H9 (cell line): ENCODE measurements at regions not wholly inside any gene's neighbourhood (a gene's known extent, or its start where the extent isn't known, plus 50 kb on each side); places are given as distances from the start of the nearest gene placed in this dataset.

ENCODE experiments used
- DNase-seq: peaks from one replicate; pipeline ENCODE4 v3.0.0-alpha.2; 2017
- H2AFZ ChIP-seq: one replicate; pipeline ENCODE4 v1.6.1; 2013; ENCODE audit warnings: mild to moderate bottlenecking, low read length, control low read depth, moderate library complexity
- H2AK5ac ChIP-seq: 2 replicates; pipeline ENCODE4 v1.6.1; 2013; ENCODE audit warnings: low read length, control low read depth, mixed read lengths; ENCODE audit not compliant: insufficient read length
- H2BK120ac ChIP-seq: one replicate; pipeline ENCODE4 v1.6.1; 2013; ENCODE audit warnings: low read depth, mild to moderate bottlenecking, low read length, control low read depth, inconsistent platforms; ENCODE audit not compliant: poor library complexity, severe bottlenecking
- H2BK12ac ChIP-seq: 2 replicates; pipeline ENCODE4 v1.6.1; 2013; ENCODE audit warnings: low read length, control low read depth, mixed read lengths, low read depth; ENCODE audit not compliant: insufficient read length
- H2BK15ac ChIP-seq: 2 replicates; pipeline ENCODE4 v1.6.1; 2013; ENCODE audit warnings: low read depth, low read length, control low read depth
- H2BK20ac ChIP-seq: one replicate; pipeline ENCODE4 v1.6.1; 2013; ENCODE audit warnings: low read depth, mild to moderate bottlenecking, low read length, control low read depth, inconsistent platforms; ENCODE audit not compliant: poor library complexity, severe bottlenecking
- H2BK5ac ChIP-seq: 2 replicates; pipeline ENCODE4 v1.6.1; 2013; ENCODE audit warnings: low read length, control low read depth, mixed read lengths; ENCODE audit not compliant: insufficient read length
- H3K14ac ChIP-seq: 2 replicates; pipeline ENCODE4 v1.6.1; 2013; ENCODE audit warnings: low read length, control low read depth; ENCODE audit not compliant: insufficient read depth
- H3K18ac ChIP-seq: 2 replicates; pipeline ENCODE4 v1.6.1; 2013; ENCODE audit warnings: low read depth, mild to moderate bottlenecking, mixed read lengths, low read length, control low read depth; ENCODE audit not compliant: insufficient read length
- H3K23ac ChIP-seq: 2 replicates; pipeline ENCODE4 v1.6.1; 2013; ENCODE audit warnings: low read length, control low read depth, mixed read lengths, low read depth; ENCODE audit not compliant: insufficient read length
- H3K23me2 ChIP-seq: 2 replicates; pipeline ENCODE4 v1.6.1; 2013; ENCODE audit warnings: low read depth, mild to moderate bottlenecking, mixed read lengths, low read length, control low read depth; ENCODE audit not compliant: insufficient read length, poor library complexity, severe bottlenecking
- H3K27ac ChIP-seq: 2 replicates; pipeline ENCODE4 v1.5.1; 2013; ENCODE audit warnings: low read length, control low read depth, mixed read lengths, low read depth; ENCODE audit not compliant: insufficient read length
- H3K27me3 ChIP-seq: 2 replicates; pipeline ENCODE4 v1.6.1; 2013; ENCODE audit warnings: low read length, control low read depth, inconsistent platforms; ENCODE audit not compliant: insufficient read depth
- H3K4ac ChIP-seq: 2 replicates; pipeline ENCODE4 v1.6.1; 2013; ENCODE audit warnings: low read depth, mild to moderate bottlenecking, control low read depth, inconsistent platforms, low read length, moderate library complexity
- H3K4me1 ChIP-seq: 2 replicates; pipeline ENCODE4 v1.6.1; 2013; ENCODE audit warnings: low read length, control low read depth, inconsistent platforms; ENCODE audit not compliant: insufficient read depth
- H3K4me2 ChIP-seq: 2 replicates; pipeline ENCODE4 v1.6.1; 2013; ENCODE audit warnings: low read length, control low read depth, mixed read lengths; ENCODE audit not compliant: insufficient read length, insufficient read depth
- H3K56ac ChIP-seq: 2 replicates; pipeline ENCODE4 v1.6.1; 2013; ENCODE audit warnings: low read depth, mild to moderate bottlenecking, mixed read lengths, low read length, control low read depth; ENCODE audit not compliant: insufficient read length
- H3K79me1 ChIP-seq: 2 replicates; pipeline ENCODE4 v1.6.1; 2013; ENCODE audit warnings: low read depth, mild to moderate bottlenecking, moderate library complexity, low read length, control low read depth, inconsistent platforms; ENCODE audit not compliant: insufficient read depth, poor library complexity, severe bottlenecking
- H3K79me2 ChIP-seq: 2 replicates; pipeline ENCODE4 v1.6.1; 2013; ENCODE audit warnings: low read length, control low read depth, inconsistent platforms; ENCODE audit not compliant: insufficient read depth
- H3K9ac ChIP-seq: 2 replicates; pipeline ENCODE4 v1.6.1; 2013; ENCODE audit warnings: low read length, control low read depth, mixed read lengths; ENCODE audit not compliant: insufficient read length; ENCODE audit errors: extremely low read depth
- H3K9me3 ChIP-seq: one replicate; pipeline ENCODE4 v1.6.1; 2013; ENCODE audit warnings: low read depth, low read length, inconsistent platforms; ENCODE audit not compliant: control insufficient read depth
- H3T11ph ChIP-seq: one replicate; pipeline ENCODE4 v1.6.1; 2013; ENCODE audit warnings: mild to moderate bottlenecking, low read length, control low read depth, inconsistent platforms
- H4K20me1 ChIP-seq: one replicate; pipeline ENCODE4 v1.6.1; 2013; ENCODE audit not compliant: control insufficient read depth, insufficient read length, insufficient read depth
- H4K5ac ChIP-seq: 2 replicates; pipeline ENCODE4 v1.6.1; 2013; ENCODE audit warnings: low read depth, mild to moderate bottlenecking, mixed read lengths, low read length, control low read depth; ENCODE audit not compliant: insufficient read length
- H4K8ac ChIP-seq: replicated peaks from 2 replicates; pipeline ENCODE4 v1.6.1; 2013; ENCODE audit warnings: low read length, control low read depth, mixed read lengths, low read depth; ENCODE audit not compliant: insufficient read length
- H4K91ac ChIP-seq: 2 replicates; pipeline ENCODE4 v1.6.1; 2013; ENCODE audit warnings: low read depth, mild to moderate bottlenecking, moderate library complexity, mixed read lengths, low read length, control low read depth; ENCODE audit not compliant: insufficient read length
- H3K27ac Mint-ChIP-seq, 3 experiments: 2 replicates in 2 of 3; 3 replicates in 1 of 3; pipeline ENCODE4 v1.8.0; 2020 to 2021; ENCODE audit warnings: mixed read lengths in 3 of 3, mild to moderate bottlenecking in 1 of 3, moderate library complexity in 1 of 3
- H3K27me3 Mint-ChIP-seq: 2 replicates; pipeline ENCODE4 v1.8.0; 2021; ENCODE audit warnings: low read depth, mild to moderate bottlenecking, moderate library complexity, mixed read lengths
- H3K36me3 Mint-ChIP-seq, 3 experiments: 2 replicates in 2 of 3; 3 replicates in 1 of 3; pipeline ENCODE4 v1.8.0; 2020 to 2021; ENCODE audit warnings: low read depth in 3 of 3, mixed read lengths in 3 of 3; ENCODE audit not compliant: insufficient read depth in 1 of 3
- H3K4me1 Mint-ChIP-seq, 2 experiments: 2 replicates each; pipeline ENCODE4 v1.8.0; 2020; ENCODE audit warnings: mixed read lengths in 2 of 2
- H3K4me3 Mint-ChIP-seq, 2 experiments: 2 replicates in 1 of 2; 3 replicates in 1 of 2; pipeline ENCODE4 v1.8.0; 2020 to 2021; ENCODE audit warnings: mild to moderate bottlenecking in 2 of 2, mixed read lengths in 2 of 2, moderate library complexity in 1 of 2
- H3K9me3 Mint-ChIP-seq, 2 experiments: 2 replicates in 1 of 2; 3 replicates in 1 of 2; pipeline ENCODE4 v1.8.0; 2020; ENCODE audit warnings: mild to moderate bottlenecking in 2 of 2, mixed read lengths in 2 of 2, moderate library complexity in 1 of 2
- WGBS: extraction: QIAGEN DNeasy Blood & Tissue Kit; methylation state at CpG from one replicate; pipeline ENCODE4 v1.1.7; 2013; ENCODE audit warnings: missing lambda C conversion rate, low lambda C conversion rate, mixed read lengths; ENCODE audit not compliant: insufficient read length; ENCODE audit errors: extremely low coverage; 5-methylcytosine and 5-hydroxymethylcytosine counted together
- TF ChIP-seq, protein P1 (sequence below): fragments of 200-600 bp; sonication (generic); conservative IDR thresholded peaks from 3 replicates; pipeline ENCODE4 v1.8.0; 2021; ENCODE audit warnings: antibody characterized with exemption, mild to moderate bottlenecking

GRCh38 chr5:74196233-74196632 is 444.3 kb downstream of the ENC1 start:
- Mint-ChIP-seq H3K4me3 (no peak overlapping the region), H3K4me1 (no peaks in the 10 kb centered on the region), H3K9me3 (no peaks in the 10 kb centered on the region), H3K27me3 (no peaks in the 10 kb centered on the region), H3K36me3 (no peaks in the 10 kb centered on the region), H3K27ac (no peak overlapping the region)
- no peak overlapping the region for H4K5ac ChIP-seq
- H3K4ac ChIP-seq, result no peak overlapping the region
- no peak for DNase-seq
- no peaks in the 10 kb centered on the region for H3K79me2 ChIP-seq
- no peak overlapping the region for H2BK15ac ChIP-seq
- no peak overlapping the region for H3K4me2 ChIP-seq
- no peaks in the 10 kb centered on the region for H4K20me1 ChIP-seq
- no peak overlapping the region for H2BK5ac ChIP-seq
- H3K9me3 ChIP-seq, result no peaks in the 10 kb centered on the region
- WGBS, result no CpG with 5 or more reads among the region's 2 CpGs
- H3T11ph ChIP-seq, result no peak overlapping the region
- no peaks in the 10 kb centered on the region for H3K23me2 ChIP-seq
- no peak overlapping the region for H2BK120ac ChIP-seq
- TF ChIP-seq, protein P1, sequence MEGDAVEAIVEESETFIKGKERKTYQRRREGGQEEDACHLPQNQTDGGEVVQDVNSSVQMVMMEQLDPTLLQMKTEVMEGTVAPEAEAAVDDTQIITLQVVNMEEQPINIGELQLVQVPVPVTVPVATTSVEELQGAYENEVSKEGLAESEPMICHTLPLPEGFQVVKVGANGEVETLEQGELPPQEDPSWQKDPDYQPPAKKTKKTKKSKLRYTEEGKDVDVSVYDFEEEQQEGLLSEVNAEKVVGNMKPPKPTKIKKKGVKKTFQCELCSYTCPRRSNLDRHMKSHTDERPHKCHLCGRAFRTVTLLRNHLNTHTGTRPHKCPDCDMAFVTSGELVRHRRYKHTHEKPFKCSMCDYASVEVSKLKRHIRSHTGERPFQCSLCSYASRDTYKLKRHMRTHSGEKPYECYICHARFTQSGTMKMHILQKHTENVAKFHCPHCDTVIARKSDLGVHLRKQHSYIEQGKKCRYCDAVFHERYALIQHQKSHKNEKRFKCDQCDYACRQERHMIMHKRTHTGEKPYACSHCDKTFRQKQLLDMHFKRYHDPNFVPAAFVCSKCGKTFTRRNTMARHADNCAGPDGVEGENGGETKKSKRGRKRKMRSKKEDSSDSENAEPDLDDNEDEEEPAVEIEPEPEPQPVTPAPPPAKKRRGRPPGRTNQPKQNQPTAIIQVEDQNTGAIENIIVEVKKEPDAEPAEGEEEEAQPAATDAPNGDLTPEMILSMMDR, result no peak
- H2BK12ac ChIP-seq, result no peak overlapping the region
- no peak overlapping the region for H4K8ac ChIP-seq
- H3K56ac ChIP-seq, result no peak overlapping the region
- no peak overlapping the region for H3K27ac ChIP-seq
- no peak overlapping the region for H2AFZ ChIP-seq
- no peak overlapping the region for H3K18ac ChIP-seq
- H3K4me1 ChIP-seq, result no peaks in the 10 kb centered on the region
- H3K27me3 ChIP-seq, result no peaks in the 10 kb centered on the region
- no peak overlapping the region for H3K23ac ChIP-seq
- H2AK5ac ChIP-seq, result no peak overlapping the region
- H4K91ac ChIP-seq, result no peak overlapping the region
- H3K14ac ChIP-seq, result no peak overlapping the region
- H3K79me1 ChIP-seq, result no peaks in the 10 kb centered on the region
- no peak overlapping the region for H2BK20ac ChIP-seq
- no peak overlapping the region for H3K9ac ChIP-seq
